Motor neuron (in vitro differentiated cells): ENCODE measurements at regions not wholly inside any gene's neighbourhood (a gene's known extent, or its start where the extent isn't known, plus 50 kb on each side); places are given as distances from the start of the nearest gene placed in this dataset.
"Not testable (repeated sequence)": the region's sequence is repeated elsewhere in the genome, so short reads cannot be mapped to it uniquely, and the experiment has no call there.

ENCODE experiments used
- ATAC-seq, 8 experiments: fragments of 200-7000 bp; cut with Tn5 transposase; replicated peaks in 6 of 8; 2 replicates each; pipeline ENCODE4 v1.8.0; 2021; ENCODE audit warnings: mild to moderate bottlenecking in 8 of 8, moderate library complexity in 8 of 8
- H3K27ac ChIP-seq, 2 donors: fragments of 250-450 bp; sonication (Bioruptor Pico); 2 replicates each; pipeline ENCODE4 v1.9.0; 2021; ENCODE audit warnings: antibody characterized with exemption in 2 of 2, mild to moderate bottlenecking in 2 of 2, moderate library complexity in 1 of 2
- H3K4me1 ChIP-seq, 2 donors: fragments of 250-450 bp; sonication (Bioruptor Pico); replicated peaks in 1 of 2; 2 replicates each; pipeline ENCODE4 v1.6.1; 2021; ENCODE audit warnings: antibody characterized with exemption in 2 of 2, mild to moderate bottlenecking in 2 of 2, moderate library complexity in 1 of 2
- H3K4me3 ChIP-seq, 5 donors: fragments of 250-450 bp; sonication (Bioruptor Pico); 2 replicates each; pipeline ENCODE4 v1.9.0; 2021; ENCODE audit warnings: antibody characterized with exemption in 5 of 5, mild to moderate bottlenecking in 5 of 5, moderate library complexity in 4 of 5
- WGBS, 10 experiments: fragments of 450-650 bp; shearing (Covaris generic); methylation state at CpG; one replicate each; pipeline ENCODE4 v1.0.0; 2022; 5-methylcytosine and 5-hydroxymethylcytosine counted together
- in situ Hi-C, 9 experiments: fragments of 400-800 bp; cut with MboI; loops; one replicate each; pipeline ENCODE4 v1.15.0; 2021; ENCODE audit warnings: low sequenced_read_pairs in 9 of 9, low pct_unique_long_range_greater_than_20kb in 2 of 9; ENCODE audit not compliant: unreplicated experiment in 9 of 9

- H3K4me3 ChIP-seq, H3K4me1 ChIP-seq, H3K27ac ChIP-seq, in situ Hi-C loops: not testable (repeated sequence)
- peak in 5 of 8 experiments; percentile 57 to 73 (median 70) for ATAC-seq
- WGBS, 10 experiments = no CpG with 5 or more reads among the region's 1 CpG
Measured at GRCh38 chrY:4102166-4102761, 523.4 kb downstream of the TGIF2LY start.
